Stimulated activated CD4-positive, alpha-beta T cell treated with anti-CD3 and anti-CD28 coated beads, Interleukin-2, amount 100 ng/mL, for 4 hours (primary cell): ENCODE measurements at regions not wholly inside any gene's neighbourhood (a gene's known extent, or its start where the extent isn't known, plus 50 kb on each side); places are given as distances from the start of the nearest gene placed in this dataset.

Source experiments
- DNase-seq: peaks from one replicate; pipeline ENCODE4 v3.0.0-alpha.2; 2020; ENCODE audit warnings: low read depth

DNA sequence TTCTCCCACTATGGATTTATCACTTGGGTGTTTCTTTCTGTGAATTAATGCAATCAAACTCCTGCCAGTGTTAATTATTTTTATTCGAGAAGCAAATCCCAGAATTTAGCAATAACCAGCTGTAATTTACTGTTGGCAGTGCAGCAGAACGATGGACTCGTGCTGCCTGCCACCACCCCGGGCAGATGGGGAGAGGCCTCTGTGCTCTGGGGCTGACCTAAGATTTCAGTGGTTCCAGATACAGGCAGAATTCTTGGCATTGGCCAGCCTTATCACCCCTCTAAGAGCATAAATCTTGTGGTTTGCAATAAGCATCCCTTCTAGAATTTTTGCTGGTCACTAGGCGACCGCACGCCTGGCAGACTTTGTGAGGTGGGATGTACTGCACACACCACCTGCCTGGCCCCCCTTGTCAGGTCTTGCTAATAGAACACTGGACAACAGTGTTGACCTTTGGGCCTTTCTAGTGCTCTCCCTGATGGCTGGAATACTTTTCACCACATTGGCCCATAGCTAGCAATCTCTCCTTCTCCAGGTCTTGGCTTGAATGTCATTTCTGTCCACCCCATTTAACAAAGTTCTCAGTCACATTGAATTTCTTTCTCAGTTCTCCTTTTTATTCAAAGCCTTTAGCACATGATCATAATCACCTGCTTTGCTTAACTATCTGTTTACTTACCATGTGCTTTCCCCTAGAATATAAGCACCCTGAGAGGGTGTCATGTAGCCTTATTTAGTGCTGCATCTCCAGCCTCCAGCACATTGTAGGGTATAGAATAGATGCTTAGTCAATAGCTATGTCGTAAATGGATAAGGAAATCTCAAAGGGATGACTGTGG lies 122.1 kb upstream of the DYNLRB2 start:
- DNase-seq = no peak

DNA sequence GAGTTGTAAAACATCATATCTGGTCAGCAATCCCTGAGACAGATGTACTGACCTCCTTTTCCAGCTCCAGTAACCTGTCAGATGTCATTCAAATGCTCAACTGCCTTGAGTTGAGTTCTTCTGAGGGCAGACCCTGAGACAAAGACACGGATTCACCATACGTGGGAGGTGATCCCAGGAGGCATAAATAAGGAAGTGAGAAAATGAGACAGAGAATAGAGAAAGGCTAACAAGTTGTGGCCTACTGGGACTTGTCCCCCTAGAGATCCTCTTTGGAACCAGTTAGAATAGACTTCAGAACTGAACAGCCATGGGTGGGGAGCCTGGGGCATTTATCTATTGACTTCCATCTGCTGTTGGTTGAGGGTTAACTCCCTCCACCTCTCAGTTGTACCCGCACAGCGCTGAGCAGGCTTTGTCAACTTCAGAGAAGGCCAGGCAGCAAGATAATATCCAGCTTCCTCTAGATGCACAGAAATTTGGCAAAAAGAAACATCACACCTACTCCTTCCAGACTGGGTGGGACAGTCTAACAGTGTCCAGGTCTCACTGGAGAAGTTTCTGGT lies 123.0 kb upstream of the DYNLRB2 start:
- DNase-seq = no peak

DNA sequence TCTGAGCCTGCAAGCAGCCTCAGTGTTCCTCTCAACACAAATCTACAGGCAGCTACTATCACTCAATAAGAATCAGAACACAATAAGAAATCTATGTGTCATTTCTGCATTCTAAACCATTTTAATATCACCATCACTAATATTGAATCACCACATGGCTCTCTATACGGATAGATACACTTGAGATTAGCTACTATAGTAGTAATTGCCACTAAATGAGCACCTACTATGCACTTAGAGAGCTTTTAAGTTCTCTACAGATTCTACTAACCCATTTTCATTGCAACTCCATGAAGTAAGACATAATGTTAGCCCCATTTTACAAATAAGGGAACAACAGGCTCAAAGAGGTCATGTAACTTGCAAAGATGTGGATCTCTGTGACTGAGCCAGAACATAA lies 132.8 kb upstream of the DYNLRB2 start:
- no peak for DNase-seq

DNA sequence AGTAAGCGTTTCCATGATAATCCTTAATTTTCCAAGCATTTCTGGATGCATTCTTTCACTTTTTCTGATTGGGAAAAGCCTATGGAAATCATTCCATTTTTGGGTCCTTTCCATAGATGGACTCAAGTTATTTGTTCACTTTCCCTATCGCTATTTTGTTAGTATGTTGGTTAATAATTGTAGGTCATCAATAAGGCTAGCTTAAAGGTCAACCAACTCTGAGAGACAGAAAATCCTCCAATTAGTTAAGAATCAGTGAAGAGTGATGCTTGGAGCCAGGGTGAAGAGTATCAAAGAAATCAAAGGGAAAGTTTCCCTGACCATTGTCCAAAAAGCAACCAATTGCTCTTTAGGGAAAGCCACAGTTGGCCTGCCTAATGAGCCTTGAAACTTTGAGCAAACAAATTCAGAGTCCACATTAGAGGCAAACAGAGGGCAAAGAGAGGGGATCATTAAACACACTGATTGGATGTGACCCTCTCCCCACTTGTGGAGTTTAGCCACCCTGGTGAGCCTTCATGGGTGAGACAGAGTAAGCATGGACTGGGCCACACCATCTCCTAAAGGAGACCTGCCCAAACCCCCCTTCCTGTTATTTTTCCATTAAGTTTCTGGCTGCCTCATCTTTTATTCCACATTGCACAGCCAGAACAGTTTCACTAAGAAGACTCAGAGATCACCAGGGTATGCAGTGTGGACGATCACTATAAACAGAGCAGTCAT lies 133.4 kb upstream of the DYNLRB2 start:
- no peak for DNase-seq

DNA sequence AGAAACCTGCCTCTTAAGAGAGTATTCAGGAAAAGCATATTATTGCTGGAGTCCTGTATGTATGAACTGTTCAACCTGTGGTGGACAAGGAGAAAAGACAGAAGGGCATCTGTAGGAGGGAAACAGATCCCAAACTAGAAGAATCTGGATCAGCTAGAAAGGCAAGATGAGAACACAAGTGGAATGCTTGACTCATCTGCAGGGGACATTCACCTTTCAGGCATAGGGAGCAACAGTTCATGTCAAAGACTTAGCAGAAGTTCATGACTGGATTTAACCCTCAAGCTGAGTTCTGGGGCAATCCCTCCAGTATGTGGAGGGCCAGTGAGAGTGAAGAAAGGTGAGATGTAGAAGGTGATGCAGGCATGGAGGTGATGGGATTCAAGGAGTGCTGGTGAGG lies 135.9 kb upstream of the DYNLRB2 start:
- DNase-seq = no peak

DNA sequence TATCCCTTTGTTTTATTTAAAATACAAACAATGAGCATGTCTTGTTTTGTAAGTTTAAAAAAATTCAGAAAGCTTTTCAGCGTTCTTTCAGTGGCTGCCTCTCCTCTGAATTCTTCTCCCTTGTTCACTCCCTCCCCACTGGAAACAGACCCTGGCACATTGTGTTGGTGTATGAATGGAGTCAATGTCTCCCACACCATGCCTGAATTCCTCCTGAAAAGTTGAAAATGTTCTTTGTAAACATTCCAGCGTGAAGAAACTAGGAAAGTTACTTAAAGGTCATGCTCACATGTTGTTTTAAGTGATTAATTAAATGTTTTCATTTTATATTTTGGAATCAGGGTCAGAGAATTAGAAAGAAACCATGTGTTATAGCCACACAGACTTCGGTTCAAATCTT lies 136.9 kb upstream of the DYNLRB2 start:
- DNase-seq = no peak

DNA sequence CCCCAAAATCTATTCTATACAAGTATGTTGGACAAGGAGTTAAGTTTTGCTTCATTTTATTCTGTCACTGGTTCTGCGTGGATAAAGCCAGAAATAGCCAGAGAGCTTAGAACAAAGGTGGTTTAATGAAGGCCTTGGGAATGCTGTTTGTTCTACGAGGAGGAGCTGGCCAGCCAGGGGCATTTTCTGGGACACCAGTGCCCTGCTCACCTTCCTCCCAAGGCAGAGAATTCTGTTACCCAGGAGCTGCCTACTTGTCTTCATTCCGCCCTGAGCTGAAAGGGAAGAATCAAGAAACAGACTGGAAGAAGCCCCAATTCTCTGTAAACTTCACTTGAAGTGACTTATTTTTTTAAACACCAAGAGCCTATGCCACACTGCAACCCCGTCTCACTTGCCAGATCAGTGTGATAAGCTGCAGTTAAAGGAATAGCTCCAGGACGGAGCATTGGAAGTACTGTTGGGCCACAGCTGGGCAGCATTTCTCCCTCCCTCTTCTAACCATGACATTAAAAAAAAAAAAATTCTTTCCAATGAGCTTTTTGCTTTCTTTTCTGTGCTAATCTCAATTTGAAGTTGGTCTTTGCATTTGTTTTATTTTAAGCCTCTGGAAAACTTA lies 149.8 kb upstream of the DYNLRB2 start:
- no peak for DNase-seq

DNA sequence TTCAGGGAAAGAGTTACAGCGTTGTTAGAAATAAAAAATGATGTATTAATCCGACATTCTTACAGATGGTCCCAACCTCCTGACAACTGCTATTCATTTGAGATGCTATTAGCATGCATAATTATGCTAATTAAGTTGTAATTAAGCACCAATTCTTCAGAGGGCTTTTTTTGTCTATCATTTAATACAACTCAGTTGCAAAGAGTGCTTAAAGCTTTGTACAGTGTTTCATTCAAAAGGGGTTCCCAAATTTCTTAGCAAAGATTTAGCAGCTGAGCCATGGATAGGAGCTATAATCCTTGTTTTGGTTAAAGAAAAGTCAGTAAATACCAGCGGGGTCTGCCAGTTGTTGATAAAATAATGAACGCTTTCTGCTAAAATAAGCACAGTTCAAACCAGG lies 150.7 kb upstream of the DYNLRB2 start:
- no peak for DNase-seq

DNA sequence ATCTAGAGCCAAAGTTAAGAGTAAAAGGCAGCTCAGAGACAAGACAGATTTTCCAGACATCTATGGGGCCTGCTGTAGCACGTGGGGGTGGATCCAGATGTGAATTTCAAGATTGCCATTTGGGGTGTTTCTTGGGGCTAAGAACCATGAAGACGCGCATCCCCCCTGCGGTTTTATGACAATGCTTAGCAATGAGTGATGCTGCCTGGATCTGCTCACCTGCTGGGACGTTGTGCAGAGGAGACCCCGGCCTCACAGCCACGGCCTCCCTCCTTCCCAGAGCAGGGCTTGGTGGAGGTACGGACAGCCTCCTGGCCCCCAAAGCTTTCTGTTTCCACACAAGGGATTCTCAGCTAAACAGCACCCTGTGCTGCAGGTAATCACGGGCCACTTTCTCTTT lies 151.5 kb upstream of the DYNLRB2 start:
- no peak for DNase-seq

DNA sequence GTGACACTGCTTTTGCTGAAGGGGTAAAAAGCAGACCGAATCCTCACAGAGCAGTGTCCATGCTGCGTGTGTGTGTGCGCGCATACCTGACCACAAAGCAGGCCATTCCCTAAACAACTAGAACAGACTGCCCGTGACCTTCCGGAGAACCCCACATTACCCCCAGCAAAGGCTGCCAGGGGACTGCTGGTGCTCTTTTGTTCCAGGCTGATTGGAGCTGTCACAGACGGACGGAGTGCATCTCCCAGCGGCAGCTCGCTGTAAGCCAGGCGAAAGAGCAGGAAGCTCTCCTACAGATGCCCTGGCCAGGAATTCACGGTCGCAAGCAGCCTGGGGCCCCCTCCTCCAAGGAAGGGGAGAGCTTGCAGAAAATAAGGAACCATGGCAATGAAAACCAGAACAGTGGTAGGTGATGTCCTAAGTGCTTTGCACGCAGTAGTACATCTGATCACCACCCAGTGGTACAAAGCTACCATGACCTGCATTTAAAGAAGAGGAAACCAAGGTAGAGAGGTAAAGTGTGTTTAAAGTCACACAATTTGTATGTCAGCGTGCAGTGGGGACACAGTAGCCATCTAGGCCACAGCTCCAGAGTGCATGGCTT lies 153.4 kb upstream of the DYNLRB2 start:
- DNase-seq = no peak

DNA sequence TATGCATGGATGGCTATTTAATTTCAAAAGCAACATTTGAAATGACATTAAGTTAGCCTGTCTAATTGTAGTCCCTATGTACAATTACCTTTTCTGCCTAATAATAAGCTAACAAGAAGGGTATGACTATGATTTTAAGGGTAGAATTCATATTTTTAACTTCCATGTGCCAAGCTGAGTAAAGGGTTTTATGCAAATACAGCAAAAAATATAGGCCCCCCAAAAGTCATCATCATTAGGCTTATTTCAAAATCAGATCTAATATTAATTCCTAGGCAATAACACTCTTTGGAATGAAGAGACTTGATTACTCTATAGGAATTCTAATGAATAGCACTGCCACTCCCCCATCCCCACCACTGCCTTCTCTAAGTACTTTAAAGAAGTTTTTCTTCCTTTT lies 155.9 kb upstream of the DYNLRB2 start:
- DNase-seq = no peak

DNA sequence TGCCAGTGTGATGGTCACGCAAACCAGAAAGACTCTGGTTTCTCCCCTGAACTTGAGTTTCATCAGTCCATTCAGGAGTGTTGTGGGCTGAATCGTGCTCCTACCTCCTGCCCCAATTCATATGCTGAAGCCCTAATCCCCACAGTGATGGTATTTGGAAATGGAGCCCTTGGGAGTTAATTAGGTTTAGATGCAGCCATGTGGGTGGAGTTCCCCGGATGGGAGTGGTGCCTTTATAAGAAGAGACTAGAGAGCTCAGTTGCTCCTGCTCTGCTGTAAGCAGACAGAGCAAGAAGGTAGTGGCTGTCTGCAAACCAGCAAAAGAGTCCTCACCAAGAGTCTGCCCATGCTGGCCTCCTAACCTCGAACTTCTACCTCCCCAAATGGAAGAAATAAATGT lies 160.3 kb upstream of the DYNLRB2 start:
- DNase-seq = no peak

DNA sequence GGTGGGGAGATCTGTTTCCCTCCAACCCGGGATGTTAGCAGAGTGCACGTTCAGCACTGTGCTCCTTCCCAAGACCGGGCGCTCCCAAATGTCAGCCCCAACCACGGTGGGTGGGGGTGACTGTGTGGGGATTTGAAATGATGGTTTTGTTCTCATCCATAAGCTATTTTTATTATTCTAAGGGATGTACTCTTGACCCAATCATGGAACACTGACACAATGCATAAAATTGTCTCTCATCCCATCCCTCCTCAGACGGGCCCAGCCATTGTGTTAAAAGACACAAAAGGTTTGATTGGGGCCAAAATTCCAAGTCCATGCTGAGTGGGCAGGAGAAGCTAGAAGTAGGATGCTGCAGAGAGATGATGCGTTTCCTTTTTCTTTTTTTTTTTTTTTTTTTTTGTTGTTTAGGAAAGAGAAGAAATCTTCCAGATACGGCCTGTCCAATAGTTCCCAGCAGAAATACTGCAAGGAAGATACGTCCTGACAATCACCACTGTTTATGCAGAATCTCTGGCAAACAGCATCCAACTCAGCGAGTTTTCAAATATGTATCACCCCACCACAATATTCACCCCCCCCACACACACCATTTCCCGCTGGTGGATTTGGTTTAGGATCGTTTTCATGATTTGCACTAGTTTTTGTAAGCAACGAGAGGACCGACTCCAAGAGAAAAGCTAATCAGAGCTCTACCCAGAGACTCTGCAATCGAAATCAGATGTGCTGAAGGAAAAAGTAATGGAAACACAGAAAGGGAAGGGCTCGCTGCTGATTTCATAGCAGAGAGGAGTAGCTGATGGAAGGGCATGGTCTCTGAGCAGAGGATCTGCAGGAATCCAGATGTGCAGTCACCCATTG lies 163.5 kb upstream of the DYNLRB2 start:
- no peak for DNase-seq

DNA sequence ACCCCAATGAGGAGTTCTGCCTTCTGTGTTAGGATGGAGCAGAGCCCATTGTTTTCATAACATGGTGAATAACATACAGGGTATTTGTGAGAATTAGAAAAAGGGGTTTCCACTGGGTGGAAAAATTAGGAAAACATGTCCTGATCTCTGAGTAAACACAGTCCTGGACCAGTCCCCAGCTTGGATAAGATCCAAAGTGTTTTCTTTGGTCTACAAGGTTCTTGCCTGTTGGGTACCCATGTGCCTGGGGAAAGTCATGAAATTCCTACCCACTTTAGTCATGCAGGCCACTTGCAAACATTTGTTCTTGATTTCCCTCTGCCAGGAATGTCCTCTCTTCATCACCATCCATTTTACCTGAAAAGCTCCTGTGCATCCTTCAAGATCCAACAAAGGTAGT lies 164.8 kb upstream of the DYNLRB2 start:
- DNase-seq = no peak

DNA sequence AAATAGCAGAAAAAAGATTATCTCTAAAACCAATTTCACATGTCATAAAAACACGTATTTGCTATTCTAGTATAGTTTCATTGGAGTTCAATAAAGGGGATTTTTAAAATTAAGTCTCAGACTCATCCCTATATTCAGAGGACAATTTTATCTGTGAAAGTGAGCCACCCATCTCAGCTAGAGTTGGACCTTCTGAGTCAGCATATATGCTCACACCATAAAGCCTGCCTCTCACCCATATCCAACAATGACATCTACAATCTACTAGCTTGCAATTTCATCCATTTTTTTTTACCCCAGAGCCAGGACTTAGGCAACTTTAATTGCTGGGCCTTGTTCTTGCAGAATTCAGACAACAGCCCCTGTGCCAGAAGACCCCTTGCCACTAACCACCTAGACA lies 165.3 kb upstream of the DYNLRB2 start:
- DNase-seq = no peak

DNA sequence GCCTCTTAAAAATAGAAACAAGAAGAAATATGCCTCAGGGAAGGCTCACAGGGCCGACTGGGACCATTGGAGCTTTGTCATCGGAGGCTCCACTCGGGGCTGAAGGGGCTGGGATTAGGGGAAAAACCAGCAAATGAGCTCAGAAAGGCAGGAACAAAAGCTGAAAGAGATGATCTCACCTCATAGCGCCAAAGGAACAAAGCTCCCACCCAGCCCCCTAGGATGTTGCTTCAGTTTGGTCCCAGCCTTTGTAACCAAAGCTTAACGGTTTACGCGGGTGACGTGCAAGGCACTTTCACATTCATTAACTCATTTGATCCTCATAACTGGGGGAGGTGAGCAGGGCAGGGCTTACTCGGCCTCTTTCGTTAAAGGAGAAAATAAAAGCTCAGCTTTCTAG lies 168.5 kb upstream of the DYNLRB2 start:
- DNase-seq = no peak

DNA sequence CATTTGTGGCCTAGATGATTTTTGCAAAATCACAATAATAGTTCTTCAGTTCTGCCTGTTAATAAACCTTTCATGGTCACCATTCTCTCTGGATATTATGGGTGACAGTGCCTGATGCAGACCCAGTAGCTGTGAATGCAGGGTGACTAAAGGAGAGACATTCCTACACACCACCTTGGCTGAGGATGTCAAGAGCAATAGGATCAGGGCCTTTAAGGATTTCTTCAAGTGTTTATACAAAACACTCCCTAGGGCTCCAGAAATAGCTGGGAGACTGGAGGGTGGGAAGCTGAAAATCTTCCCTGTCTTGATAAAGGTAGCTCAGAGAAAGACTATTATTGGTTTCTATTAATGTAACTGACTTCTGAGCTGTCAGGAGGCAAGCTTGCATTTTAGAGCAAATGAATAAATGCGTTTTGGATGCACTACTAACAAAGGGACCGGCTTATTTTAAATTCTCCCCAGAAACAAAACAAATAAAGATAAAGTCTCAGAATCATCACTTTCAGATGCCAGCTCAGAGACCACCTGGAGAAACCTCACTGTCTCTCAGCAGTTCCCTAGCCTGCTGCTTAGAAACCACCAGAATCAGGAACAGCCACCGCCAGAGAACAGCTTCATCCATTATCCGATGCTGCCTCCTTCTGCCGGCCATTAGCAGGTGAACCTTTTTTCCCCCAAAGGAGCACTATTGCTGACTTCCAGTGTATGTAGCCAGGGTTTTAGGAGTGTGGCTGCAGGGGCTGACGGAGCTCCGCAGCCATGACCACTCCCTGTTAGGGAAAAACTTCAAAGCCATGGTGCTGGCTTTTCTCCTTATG lies 171.4 kb upstream of the DYNLRB2 start:
- DNase-seq = no peak

DNA sequence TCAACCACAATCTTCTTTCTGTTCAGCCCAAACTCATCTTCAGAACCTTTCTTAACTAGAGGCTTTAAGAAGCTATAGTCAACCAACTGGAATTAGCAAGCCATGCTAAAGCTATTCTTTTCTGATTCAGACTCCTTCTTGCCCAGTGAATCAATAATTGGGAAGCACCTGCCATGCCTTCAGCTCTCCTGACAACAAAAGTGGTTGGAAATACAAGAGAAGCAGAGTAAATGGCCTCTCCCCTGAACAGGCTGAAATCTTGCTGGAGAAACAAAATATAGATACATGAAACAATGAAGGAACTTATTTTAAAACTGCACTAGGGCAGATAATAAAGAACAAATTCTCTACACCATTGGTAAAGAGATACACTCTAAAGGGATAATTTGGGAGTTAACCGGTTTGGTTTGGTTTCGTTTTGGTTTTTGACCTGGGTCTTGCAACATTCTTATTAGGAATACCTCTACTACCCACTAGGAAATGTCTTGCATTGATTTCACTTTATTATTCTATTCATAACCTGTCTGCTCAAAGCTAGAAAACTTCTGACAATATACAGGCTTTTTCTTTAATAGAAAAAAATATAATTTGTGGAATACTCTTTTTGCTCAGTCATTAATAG lies 173.6 kb upstream of the DYNLRB2 start:
- DNase-seq = no peak

DNA sequence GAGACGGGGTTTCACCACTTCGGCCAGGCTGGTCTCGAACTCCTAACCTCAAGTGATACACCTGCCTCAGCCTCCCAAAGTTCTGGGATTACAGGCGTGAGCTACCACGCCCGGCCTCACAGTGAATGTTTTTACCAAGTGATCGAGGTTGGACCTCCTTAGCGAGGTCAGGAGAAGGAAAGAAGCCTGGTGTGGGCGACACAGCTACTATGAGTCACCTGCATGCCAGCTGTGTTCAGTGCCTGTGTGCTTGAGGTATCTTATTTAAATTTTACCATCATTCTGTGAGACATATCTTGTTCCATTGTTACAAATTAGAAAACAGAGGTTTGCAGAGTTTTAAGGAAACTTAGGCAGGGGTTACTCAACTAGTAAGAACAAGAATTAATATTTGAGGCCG lies 174.8 kb upstream of the DYNLRB2 start:
- DNase-seq = no peak

DNA sequence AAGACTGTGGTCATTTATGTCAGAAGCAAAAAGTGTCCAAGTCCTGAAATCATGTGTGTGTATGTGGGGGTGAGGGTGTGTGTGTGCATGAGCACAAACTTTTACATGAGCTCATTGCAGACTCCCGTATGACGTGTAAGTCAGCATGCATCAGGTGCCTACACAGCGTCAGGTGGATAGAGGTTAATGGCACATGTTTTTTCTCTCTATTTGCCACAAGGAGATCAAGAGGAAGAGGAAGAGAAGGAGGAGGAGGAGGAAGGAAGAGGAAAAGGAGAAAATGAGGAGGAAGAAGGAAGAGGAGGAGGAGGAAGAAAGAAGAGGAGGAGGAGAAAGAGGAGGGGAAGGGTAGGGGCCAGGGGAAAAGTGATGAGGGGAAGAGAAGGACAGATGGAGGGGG lies 178.0 kb upstream of the DYNLRB2 start:
- DNase-seq = no peak
